ENCODE measurements at regions not wholly inside any gene's neighbourhood (a gene's known extent, or its start where the extent isn't known, plus 50 kb on each side); places are given as distances from the start of the nearest gene placed in this dataset.
"Not testable (repeated sequence)": the region's sequence is repeated elsewhere in the genome, so short reads cannot be mapped to it uniquely, and the experiment has no call there.

DNA sequence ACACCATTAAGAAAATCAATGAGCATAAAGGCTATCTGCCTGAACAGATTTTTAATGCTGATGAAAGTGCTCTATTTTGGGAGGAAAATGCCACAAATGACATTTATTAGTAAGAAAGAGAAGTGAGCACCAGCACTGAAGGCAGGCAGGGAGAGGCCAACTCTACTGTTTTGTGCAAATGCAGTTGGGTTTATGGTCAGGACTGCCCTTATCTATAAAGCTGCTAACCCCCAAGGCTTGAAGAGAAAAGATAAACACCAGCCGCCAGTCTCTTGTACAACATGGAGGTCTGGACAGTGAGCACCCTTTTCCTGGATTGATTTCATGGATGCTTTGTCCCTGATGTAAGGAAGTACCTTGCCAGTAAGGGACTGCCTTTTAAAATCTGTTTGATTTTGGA lies 246.8 kb upstream of the SFSWAP start:
- DNase-seq: no peak

DNA sequence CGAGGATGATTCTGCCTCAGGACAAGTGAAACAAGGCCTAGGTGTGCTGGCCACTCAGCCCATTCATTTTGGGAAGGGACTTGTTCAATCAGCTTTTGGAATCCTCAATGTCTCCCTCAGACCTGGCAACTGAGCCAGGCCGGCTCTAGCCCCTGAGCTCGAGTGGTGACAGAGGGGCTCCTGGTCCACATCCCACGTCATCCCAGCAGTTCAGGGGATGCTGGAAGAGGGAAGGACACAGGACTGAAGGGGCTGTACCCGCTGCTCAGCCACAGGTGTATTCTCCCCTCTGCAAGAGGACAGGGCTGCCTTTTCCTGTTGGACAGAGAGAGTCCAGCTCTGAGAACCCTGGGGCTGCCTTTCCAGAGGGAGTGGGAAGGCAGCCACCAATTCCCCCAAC lies 244.6 kb upstream of the SFSWAP start:
- no peak for DNase-seq

DNA sequence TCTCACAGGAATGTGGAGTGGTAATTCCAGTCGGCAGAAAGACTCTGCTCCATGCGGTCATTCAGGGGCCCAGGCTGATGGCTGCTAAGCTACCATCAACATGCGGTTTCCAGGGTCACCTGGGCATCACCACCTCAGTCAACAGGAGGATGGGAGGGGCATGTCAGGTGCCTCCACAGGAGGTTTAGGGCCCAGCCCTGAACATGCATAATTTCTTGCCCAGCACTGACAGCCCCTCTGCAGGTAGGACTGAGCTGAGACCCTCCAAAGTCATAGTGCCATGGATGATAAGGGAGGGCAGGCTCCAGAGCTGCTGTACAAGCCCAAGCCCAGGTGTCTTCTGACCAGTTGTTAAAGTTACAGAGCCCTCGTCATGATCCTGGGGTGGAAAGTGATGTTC lies 244.0 kb upstream of the SFSWAP start:
- DNase-seq: no peak

DNA sequence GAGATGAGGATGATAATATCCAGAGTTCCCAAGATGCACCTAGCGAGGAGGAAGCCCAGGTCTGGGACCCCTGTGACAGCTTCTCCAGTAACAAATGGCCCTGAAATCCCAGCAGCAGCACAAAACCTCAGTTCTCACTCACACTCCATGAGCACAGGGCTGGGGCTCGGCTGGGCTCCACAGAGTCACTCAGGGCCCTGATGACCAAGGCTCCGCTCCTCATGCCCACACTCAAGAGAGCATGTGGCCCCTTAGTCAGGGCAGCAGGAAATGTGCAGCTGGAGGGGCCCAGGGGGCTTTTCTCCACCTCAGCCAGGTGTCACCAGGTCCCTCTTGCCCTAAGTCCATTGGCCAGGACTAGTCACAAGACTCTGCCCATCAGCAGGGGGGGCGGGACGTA lies 242.7 kb upstream of the SFSWAP start:
- DNase-seq: no peak

DNA sequence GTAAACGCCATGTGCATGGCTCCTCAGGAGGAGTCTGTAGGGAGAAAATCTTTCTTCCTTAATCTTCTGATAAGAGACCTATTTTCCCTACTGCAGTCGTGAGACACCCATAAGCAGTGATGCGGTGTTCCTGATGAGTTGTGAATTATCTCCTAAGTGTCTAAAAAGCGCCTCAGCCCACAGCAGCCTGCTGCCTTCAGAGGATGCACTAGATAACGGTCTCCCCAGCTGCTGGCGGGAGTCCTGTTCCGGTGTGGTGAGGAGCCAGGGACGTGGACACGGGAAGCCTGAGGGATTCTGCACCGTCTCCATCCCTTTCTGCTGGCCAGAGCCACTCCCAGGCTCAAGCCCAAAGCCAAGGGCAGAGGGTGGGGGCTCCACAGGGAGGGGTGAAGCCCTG lies 240.9 kb upstream of the SFSWAP start:
- not testable (repeated sequence) for DNase-seq

DNA sequence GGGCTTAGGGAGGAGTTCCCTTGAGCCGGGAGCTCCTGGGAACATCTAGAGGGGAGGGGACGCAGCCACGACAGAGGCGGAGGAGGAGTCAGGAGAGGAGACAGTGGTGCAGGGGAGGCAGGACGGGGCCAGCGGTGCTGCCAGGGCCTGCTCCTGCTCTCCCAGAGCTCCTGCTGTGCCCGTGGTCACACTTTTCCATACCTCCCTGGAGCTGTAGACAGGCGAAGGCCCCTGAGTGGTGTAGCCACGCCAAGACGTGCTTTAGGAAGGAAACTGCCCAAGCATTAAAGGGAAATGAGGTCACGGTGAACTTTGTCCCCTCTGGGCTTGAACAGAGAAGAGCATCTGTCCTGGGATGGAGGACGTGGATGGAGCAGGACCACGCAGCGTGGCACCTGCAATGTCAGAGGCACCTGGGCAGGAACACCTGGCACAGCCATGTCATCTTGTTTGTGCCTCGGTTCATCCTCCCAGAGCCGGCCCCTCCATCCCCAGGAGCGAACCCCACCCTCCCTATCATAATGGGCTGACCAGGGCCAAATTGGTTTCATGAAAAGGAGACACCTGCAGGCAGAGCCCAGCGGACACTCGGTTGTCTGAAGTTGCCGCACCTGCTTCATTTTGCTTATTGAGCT lies 239.5 kb upstream of the SFSWAP start:
- no peak for DNase-seq

DNA sequence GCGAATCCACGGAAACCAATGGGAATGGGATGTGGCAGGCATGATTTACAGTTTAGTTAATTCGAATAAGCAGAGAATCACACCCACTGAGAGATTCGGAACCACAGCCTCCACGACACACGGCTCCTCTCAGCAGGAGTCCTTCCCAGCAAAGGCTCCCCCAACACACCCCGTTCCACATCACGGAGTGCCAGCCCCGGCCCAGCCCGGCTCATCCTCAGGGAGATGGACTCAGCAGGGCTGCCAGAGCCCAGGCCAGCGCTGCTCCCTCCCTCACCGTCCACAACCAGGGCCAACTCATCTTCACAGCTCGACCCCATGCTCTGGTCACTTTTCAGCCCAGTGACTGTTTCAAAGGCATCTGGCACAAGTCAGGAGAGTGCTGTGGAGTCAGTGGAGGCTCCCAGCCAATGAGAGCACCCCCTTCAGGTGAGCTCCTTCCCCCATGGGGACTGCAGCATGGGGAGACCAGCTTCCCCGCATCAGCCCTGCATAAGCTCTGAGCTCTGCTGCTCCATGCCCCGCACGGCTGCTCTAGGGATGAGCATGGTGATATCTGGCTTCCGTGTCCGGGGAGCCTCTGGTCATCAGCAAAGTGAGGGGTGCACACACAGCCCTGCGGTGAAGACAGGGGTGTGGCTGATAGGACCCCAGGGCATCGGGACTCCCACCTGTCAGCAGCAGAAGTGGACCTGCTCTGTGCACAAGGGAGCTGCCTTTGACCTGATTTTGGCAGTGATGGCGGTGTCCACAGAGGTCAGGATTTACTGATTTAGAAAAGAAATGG lies 238.8 kb upstream of the SFSWAP start:
- DNase-seq: no peak

DNA sequence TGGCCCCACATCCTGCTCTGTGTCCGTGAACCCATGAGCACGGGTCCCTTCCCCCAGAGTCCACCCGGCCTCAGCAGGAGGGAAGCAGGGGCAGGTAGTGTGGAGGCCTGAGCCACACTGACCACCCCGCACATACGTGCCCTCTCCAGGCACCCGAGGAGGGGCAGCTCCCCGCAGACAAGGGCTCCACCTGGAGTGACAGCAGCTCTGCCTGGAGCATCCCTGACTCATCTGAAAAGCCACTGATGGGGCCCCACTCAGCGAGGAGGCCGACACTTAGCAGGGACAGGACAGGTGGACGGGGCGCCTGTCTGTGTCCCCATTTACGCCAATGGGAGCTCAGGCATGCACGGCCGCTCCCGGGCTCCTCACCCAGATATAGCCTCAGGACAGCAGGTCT lies 237.6 kb upstream of the SFSWAP start:
- no peak for DNase-seq

DNA sequence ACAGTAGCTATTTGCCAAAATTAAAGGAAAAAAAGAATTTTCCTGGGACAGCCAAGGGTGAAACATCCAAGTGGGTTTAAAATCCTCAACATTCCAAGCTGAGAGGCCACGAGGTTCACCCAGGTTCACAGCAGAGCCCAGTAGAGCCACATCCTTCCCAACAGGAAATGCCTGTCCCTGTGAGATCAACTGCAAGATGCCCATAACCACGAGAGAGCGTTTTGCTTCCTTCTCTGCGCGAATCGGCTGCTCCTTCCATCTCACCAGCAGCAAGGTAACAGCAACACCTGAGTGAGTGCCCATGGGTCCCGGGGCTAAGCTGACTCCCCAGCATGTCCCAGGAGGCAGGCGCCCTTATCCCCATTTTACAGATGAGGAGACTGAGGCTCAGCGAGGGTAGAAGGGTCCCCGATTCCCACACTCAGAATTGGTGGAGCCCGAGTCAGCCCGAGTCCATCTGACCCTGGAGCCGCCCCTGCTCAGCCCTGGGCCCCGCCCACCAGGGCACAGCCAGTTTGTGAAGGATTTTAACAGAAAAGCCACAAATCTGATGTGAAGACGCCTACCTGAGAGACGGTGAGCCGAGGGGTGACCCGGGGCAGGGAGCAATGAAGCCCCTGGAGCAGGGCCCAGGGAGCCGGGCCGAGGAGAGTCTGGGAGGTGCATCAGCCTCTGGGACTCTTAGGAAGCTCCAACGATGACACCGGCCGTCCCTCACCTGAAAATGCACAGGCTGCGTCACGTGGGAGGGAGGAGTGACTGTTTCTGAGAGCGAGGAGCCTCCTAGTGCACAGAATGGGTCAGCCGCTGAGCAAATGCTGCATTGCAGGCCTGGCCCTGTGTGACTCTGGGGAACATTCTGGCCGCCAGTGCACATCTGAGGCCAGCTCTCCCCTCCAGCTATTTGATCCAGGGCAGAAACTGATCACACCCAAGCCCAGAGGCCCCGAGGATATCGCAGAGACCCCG lies 236.9 kb upstream of the SFSWAP start:
- peak; percentile 5 for DNase-seq

DNA sequence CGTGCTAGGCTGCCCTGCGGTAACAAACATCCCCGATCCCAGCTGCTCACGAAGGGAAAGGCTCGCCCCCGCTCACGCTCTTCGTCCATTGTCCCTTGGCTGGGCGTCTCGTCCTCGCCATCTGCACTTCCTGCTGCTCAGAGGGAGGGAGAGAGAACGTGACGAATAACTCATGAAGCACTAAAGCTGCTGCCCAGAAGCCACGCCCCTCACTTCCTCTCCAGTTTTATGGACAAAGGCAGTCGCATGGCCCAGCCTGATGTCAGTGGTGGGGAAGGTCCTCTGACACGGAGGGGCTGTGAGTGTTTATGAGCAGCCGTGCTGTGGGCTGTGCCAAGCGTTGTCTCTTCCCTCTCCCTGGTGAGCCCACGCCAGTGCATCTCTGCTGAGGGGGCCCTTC lies 235.9 kb upstream of the SFSWAP start:
- DNase-seq: not testable (repeated sequence)

DNA sequence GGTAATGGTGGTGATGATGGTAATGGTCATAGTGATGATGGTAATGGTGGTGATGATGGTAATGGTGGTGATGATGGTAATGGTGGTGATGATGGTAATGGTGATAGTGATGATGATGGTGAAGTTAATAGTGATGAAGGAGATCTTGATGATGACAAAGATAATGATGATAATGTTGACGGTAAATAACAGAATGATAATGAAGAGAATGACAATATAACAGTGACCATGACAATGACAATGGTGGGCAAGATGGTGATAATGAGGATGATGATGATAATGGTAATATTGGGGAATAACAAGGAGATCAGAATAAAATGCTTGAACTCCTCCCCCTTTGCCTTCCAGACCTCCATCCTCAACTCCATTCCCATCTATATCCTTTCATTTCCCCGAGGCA lies 233.3 kb upstream of the SFSWAP start:
- no peak for DNase-seq

DNA sequence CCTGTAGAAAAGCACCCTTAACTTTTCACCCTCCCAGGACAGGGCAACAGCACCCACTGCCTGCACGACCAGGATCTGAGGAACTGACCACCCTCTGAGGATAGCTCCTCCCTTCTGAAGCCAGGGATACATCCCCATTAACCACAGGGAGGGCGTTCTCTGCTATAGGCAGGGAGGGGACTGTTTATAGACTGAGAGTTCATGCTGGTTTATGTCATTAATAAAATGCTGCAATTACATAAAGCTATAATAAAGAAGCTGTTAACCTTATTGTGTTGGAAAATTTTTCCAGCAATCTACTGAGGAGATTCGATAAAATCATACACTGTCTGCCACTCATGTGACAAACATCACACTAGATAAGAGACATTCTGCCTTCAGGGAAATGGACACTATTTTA lies 232.4 kb upstream of the SFSWAP start:
- DNase-seq: no peak

DNA sequence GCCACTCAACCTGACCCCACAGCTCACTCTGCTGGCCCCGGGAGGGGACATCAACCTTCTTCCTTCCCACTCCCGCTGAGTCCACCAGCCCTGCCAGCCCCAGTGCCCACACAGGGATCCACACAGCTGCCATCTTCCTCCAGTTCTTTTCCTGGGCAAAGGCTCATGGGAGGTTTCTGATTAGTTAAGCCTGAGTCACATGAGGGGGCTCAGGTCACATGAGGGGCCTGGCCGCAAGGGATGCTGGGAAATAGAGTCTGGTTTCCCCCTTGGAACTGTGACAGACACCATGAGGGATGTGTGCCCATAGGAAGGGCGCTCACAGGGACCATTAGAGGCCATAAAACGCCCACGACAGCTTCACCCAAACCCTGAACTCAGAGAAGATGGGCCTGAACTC lies 228.7 kb upstream of the SFSWAP start:
- DNase-seq: no peak

DNA sequence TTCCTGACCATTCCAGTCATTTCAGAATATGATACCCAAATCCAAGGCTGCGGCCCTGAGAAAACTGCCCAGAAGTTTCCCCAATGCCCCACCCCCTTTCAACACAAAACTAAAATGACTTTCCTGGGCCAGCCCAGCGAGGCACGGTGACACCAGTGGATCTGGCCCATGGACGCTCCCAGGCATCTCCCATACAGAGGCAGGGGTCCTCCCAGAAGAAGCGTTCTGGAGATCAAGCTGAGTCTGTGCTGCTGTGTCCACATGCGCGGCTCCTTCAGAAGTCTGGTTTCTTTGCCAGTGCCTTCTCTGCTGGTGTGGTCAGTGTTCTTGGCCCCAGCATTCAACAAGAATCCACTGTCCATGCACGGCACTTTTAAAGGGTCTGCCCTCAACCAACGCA lies 228.2 kb upstream of the SFSWAP start:
- no peak for DNase-seq

DNA sequence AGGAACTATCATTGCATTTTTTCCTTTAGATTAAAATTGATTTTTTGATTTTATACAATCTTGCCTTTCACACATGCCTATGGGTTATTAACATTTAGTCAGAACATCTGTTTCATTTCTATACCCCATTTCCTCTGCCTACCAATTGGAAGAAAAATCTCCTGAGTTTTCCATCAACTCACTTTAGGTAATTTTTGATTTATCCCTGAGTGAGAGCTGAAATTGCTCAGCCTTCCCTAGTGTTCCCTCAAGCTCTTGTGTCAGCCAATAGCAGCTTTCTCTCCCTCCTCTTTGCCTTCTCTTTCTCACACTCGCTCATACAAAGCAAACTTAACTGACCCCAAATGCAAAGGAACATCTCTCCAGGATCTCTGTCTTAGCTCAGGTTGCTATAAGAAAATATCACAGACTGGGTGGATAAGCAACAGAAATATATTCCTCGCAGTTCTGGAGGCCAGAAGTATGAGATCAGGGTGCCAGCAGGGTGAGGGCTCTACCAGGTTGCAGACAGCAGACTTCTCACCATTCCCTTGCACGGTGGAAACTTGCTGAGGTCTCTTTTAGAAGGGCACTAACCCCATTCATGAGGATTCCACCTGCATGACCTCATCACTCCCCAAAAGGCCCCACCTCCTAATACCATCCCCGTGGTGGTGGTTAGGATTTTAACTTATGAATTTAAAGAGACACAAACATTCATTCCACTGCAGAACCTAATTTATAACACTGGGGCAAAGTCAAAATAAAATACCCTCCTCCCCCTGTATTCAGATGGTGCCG lies 224.2 kb upstream of the SFSWAP start:
- DNase-seq: no peak

DNA sequence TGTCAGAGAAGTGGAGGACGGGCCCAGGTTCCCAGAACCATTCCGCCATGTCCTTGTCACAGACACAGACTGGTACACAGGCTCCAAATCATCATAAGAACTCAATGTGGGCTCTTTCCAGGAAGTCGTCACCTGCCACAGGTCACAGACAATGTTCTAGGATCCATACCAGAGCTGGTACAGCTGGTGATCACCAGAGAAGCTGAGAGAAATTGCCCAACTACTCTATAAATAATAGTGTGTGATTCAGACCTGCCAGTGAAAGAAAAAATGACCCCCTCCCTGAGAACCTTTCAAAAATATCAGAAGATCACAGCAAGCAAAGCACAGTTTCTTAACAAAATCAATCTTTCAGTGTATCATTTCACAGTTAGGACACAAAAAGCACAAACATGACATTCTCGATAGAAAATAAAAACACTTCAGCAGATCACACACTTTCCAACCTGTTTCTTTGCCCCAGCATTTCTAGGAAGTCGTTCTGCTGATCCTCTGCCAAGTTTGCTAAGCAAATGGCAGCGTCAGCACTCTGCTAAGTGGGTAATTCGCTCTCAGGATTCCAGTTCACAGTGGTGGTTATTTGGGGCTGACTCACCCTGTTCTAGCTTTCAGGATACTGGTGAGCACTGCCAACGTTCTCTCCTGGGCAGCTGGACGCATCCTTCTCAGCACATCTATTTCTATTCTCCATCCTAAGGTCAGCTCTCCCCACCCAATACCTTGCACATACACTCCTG lies 223.3 kb upstream of the SFSWAP start:
- no peak for DNase-seq

DNA sequence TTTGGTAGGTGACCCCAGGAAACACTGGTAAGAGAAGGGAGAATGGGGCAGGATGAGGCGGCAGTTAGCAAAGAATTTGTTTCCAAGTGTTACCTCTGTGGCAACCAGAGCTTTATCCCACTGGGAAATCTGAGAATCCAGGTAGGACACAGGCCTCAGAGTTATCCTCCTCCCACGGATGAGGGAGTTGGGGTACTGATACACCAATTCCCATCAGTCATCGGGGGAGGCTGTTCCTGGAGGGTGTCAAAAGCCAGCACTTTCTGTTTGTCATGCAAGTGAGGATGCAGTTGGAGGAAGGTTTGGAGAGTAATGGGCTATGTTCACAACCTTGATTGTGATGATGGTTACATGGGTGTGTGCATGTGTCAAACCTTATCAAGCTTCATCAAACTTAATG lies 221.2 kb upstream of the SFSWAP start:
- DNase-seq: no peak

DNA sequence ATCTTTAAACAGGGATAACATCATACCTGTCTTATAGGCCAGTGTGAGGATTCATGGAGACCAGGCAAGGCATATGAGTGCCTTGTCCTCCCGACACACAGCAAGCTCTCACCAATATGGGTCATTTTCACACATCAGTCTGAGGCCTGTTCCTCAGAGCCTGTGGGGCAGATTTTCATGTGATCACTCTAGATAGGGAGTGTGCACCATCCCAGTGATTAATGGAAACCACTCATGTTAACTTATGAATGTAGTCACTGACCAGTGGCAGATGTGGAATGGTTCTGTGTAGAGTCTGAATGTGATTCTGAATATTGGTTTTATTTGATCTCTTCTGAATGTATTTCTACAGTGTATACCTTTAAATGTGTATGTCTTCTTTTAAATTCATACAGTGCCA lies 219.7 kb upstream of the SFSWAP start:
- DNase-seq: no peak

DNA sequence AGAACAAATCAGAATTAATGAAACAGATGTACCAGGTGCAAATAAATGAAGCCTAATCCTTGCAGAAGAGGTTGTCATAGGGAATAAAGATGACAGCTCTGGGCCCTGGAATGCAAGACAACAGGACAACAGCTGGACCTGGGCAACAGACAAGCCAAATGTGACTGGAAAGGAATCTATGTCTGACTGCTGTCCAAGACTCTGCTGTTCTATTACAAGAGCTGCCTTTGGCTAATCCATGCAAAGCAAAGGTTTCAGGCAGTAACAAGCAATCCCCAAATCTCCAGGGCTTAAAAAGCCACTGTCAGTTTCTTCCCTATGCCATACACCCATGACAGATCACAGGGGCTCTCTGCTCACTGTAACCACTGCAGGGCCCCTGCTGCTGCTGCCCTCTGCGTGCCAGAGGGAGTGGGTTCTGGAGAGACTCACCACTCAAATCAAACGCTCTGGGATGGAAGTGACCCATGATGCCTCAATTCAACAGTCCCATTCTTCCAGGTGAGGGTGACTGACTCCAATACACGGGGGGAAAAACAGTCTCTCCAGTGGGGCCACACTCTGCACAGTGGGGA lies 218.9 kb upstream of the SFSWAP start:
- no peak for DNase-seq

DNA sequence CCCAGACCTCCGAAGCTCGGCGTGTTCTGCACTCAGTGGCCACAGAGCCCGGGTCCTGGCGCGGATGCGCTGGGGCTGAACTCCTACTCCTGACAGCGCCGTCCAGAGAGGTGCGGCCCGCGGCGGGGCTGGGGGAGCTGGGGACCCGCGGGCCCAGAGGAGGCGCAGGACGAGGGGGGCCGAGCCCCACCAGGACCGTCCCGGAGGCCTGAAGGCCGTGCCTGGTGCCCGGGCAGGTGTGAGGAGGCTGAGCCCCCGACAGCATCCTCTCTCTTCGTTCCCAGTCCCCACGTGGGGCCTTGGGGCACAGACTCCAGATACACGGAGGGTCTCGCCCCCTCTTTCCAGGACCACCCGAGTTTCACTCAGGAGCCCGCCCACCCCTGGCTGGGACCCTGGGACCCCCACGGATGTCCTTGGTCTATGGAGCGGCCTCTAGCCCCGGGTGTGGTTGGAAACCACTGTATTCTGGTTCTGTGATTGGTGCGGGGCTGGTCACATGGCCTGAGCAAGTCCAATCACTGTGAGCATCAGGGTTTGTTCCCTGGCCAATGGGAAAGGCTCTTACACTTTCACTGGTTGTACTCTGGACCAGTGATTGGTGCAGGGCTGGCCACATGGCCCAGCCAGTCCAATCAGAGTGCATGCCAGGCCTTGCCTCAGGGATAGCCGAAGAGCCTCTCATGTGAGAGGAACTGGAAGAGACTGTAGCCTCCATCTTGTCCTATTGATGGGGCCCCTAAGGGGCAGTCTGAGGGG lies 217.6 kb upstream of the SFSWAP start:
- no peak for DNase-seq

DNA sequence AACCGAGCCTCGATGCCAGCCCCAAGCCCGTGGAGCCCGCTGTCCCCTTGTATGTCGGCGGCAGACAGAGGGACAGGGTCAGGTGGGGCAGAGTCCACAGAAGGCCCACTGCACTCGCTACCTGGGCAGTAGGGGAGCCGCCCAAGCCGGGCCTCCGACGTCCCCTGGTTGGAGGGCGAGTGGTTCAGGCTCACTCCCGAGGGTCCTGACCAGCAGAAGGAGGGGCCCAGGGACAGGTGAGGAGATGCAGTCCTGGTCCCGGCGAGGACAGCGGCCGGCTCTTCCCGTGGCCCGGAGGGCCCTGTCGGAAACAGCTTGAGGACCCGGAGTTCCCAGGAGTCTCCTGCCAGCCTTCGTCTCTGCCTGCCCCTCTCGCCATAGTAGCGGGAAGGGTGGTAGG lies 216.7 kb upstream of the SFSWAP start:
- no peak for DNase-seq

Measured in CD4-positive, alpha-beta T cell treated with Interleukin-21 for 1 hour (primary cell).